Upper lobe of left lung (tissue), 6 donors: ENCODE measurements at regions not wholly inside any gene's neighbourhood (a gene's known extent, or its start where the extent isn't known, plus 50 kb on each side); places are given as distances from the start of the nearest gene placed in this dataset.

Experiments
- ATAC-seq, 2 donors: fragments of 200-7000 bp; cut with Tn5 transposase; one replicate each; pipeline ENCODE4 v1.9.1; 2022; ENCODE audit warnings: mild to moderate bottlenecking in 2 of 2, moderate library complexity in 2 of 2; ENCODE audit not compliant: low FRiP score in 2 of 2
- DNase-seq, 2 donors: peaks; one replicate each; pipeline ENCODE4 v3.0.0-alpha.2; 2019 to 2020
- H3K27ac ChIP-seq, 4 donors: fragments of 200-600 bp; sonication (generic); one replicate each; pipeline ENCODE4 v1.5.1; 2016 to 2019
- H3K27me3 ChIP-seq, 4 donors: fragments of 200-600 bp; sonication (generic); one replicate each; pipeline ENCODE4 v1.5.1; 2017 to 2019
- H3K36me3 ChIP-seq, 4 donors: fragments of 200-600 bp; sonication (generic); one replicate each; pipeline ENCODE4 v1.5.1; 2016 to 2019
- H3K4me1 ChIP-seq, 4 donors: fragments of 200-600 bp; sonication (generic); one replicate each; pipeline ENCODE4 v1.5.1; 2018 to 2019
- H3K4me3 ChIP-seq, 4 donors: fragments of 200-600 bp; sonication (generic); one replicate each; pipeline ENCODE4 v1.5.1; 2017 to 2019; ENCODE audit warnings: mild to moderate bottlenecking in 2 of 4, moderate library complexity in 1 of 4
- H3K9me3 ChIP-seq, 4 donors: fragments of 200-600 bp; sonication (generic); one replicate each; pipeline ENCODE4 v1.5.1; 2018 to 2019
- EP300 ChIP-seq, 4 donors: sonication (generic); formaldehyde crosslinking; IDR thresholded peaks; one replicate each; pipeline ENCODE4 v1.5.1; 2017; ENCODE audit warnings: antibody characterized with exemption in 4 of 4, control low read depth in 2 of 4
- POLR2A ChIP-seq, 4 donors: fragments of 450-650 bp; IDR thresholded peaks; one replicate each; pipeline ENCODE4 v1.5.1; 2016 to 2017; ENCODE audit warnings: antibody characterized with exemption in 4 of 4, mild to moderate bottlenecking in 2 of 4
- POLR2AphosphoS5 ChIP-seq, 2 donors: sonication (generic); formaldehyde crosslinking; IDR thresholded peaks; one replicate each; pipeline ENCODE4 v1.5.1; 2017; ENCODE audit warnings: antibody characterized with exemption in 2 of 2
- WGBS, 2 donors: methylation state at CpG; one replicate each; pipeline ENCODE4 v1.1.5; 2017 to 2018; 5-methylcytosine and 5-hydroxymethylcytosine counted together
- TF ChIP-seq, protein P1 (sequence below), 6 experiments: fragments of 450-650 bp in 4 of 6; fragments of 200-600 bp in 2 of 6; sonication (generic) in 2 of 6; IDR thresholded peaks; one replicate each; pipeline ENCODE4 v1.5.1; 2016 to 2019; ENCODE audit warnings: antibody characterized with exemption in 6 of 6
- donor health status: DM: no; HTN: no; CAD: no; lungs with moderate emphysema.
- donor health status: DM: no; HTN: yes; CAD: no; lungs with severe emphysema.

DNA sequence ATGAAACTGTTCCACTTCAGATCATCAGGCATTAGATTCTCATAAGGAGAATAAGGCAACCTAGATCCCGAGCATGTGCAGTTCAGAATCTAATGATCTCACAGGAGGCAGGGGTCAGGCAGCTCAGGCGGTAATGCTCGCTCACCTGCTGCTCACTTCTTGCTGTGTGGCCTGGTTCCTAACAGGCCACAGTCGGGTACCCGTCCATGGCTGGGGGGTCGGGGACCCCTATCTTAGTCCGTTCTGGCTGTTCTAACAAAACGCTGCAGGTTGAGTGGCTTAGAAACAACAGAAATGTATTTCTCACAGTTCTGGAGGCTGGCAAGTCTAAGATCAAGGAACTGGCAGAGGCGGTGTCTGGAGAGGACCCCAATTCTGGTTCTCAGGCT is 79.2 kb downstream of the ASB1 start:
- Histone ChIP-seq H3K36me3 (no peaks in the 10 kb centered on the region), H3K4me1 (no peaks in the 10 kb centered on the region), H3K27ac (no peak overlapping the region), H3K27me3 (no peaks in the 10 kb centered on the region), H3K9me3 (no peaks in the 10 kb centered on the region), H3K4me3 (no peak overlapping the region)
- TF ChIP-seq, protein P1, sequence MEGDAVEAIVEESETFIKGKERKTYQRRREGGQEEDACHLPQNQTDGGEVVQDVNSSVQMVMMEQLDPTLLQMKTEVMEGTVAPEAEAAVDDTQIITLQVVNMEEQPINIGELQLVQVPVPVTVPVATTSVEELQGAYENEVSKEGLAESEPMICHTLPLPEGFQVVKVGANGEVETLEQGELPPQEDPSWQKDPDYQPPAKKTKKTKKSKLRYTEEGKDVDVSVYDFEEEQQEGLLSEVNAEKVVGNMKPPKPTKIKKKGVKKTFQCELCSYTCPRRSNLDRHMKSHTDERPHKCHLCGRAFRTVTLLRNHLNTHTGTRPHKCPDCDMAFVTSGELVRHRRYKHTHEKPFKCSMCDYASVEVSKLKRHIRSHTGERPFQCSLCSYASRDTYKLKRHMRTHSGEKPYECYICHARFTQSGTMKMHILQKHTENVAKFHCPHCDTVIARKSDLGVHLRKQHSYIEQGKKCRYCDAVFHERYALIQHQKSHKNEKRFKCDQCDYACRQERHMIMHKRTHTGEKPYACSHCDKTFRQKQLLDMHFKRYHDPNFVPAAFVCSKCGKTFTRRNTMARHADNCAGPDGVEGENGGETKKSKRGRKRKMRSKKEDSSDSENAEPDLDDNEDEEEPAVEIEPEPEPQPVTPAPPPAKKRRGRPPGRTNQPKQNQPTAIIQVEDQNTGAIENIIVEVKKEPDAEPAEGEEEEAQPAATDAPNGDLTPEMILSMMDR (IDR thresholded peaks at IDR 0.05), result no peak
- TF ChIP-seq EP300 (IDR thresholded peaks at IDR 0.05) (no peak), POLR2AphosphoS5 (IDR thresholded peaks at IDR 0.05) (no peak), POLR2A (IDR thresholded peaks at IDR 0.05) (no peak)
- WGBS, 2 donors, result 71 to 89% methylated on average over 9 of the region's 9 CpGs
- DNase-seq, result no peak
- no peak for ATAC-seq

DNA sequence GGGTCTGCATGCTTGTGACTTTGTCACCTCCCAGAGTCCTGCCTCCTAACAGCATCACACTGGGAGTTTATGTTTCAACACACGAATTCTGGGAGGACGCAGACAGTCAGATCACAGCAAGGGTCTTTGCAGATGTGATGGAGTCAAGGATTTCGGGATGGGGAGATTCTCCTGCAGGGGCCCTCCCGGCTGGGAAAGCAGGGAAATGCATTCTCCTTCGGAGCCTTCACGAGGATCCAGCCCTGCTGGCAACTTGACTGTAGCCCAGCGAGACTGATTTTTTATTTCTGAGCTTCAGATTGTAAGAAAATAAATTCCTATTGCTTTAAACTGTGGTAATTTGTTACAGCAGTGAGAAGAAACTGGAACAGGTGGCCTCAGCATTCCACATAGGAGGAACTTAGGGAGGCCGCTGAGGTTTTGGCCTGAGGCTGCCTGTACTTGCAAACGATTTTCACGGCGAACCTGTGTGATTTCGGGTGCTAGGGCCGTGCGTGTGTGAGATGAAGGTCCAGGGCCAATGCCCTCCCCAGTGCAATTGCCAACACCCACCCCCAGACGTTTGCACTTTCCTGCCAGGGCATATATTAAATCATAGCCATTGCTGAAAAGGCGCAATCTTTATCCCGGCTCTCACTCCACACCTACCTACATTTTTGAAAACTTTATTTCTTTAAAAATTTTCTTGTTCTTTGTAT is 79.8 kb downstream of the ASB1 start:
- H3K27ac ChIP-seq, result no peak overlapping the region
- 80 to 87% methylated on average over 17 of the region's 17 CpGs for WGBS, 2 donors
- TF ChIP-seq EP300 (IDR thresholded peaks at IDR 0.05) (no peak), POLR2A (IDR thresholded peaks at IDR 0.05) (no peak), POLR2AphosphoS5 (IDR thresholded peaks at IDR 0.05) (no peak)
- TF ChIP-seq, protein P1 (IDR thresholded peaks at IDR 0.05), result no peak
- H3K36me3 ChIP-seq, result no peaks in the 10 kb centered on the region
- H3K4me1 ChIP-seq, result no peaks in the 10 kb centered on the region
- no peak overlapping the region for H3K4me3 ChIP-seq
- DNase-seq (peak in 1 of 2 donors; percentile 12), ATAC-seq (no peak)
- no peaks in the 10 kb centered on the region for H3K9me3 ChIP-seq
- H3K27me3 ChIP-seq, result no peaks in the 10 kb centered on the region

DNA sequence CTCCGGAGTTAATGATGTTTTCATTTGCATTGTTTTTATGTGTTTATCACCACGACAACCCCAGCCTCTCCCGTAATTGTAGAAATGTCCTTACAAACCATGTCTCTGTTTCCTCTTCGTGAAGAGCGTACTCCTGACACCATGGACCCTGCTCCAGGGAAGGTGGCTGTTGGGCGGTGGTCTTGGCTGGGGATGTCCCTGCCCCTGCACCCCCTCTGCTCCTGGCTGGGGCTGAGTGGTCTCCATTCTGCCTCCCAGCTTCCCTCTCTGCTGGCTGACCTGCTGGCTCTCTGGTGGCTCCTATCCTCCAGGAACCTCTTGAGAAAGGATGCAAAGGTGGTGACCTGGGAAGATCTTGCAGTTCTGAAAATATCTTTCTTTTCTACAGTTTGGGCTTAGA is 81.1 kb downstream of the ASB1 start:
- DNase-seq (no peak), ATAC-seq (no peak)
- no peaks in the 10 kb centered on the region for H3K4me1 ChIP-seq
- no peak overlapping the region for H3K4me3 ChIP-seq
- H3K9me3 ChIP-seq, result no peaks in the 10 kb centered on the region
- WGBS, 2 donors, result 75 to 85% methylated on average over 6 of the region's 6 CpGs
- no peak overlapping the region for H3K27ac ChIP-seq
- no peaks in the 10 kb centered on the region for H3K27me3 ChIP-seq
- no peak for TF ChIP-seq EP300 (IDR thresholded peaks at IDR 0.05)
- TF ChIP-seq, protein P1 (IDR thresholded peaks at IDR 0.05), result no peak
- TF ChIP-seq POLR2AphosphoS5 (IDR thresholded peaks at IDR 0.05), result no peak
- TF ChIP-seq POLR2A (IDR thresholded peaks at IDR 0.05), result no peak
- no peaks in the 10 kb centered on the region for H3K36me3 ChIP-seq

- H3K9me3 ChIP-seq, result no peaks in the 10 kb centered on the region
- H3K4me3 ChIP-seq, result no peak overlapping the region
- no peak for ATAC-seq
- no peak overlapping the region for H3K27ac ChIP-seq
- DNase-seq, result no peak
- no peaks in the 10 kb centered on the region for H3K27me3 ChIP-seq
- 83 to 86% methylated on average over 12 of the region's 12 CpGs for WGBS, 2 donors
- no peaks in the 10 kb centered on the region for H3K4me1 ChIP-seq
- TF ChIP-seq EP300 (IDR thresholded peaks at IDR 0.05), result no peak
- TF ChIP-seq, protein P1 (IDR thresholded peaks at IDR 0.05), result no peak
- TF ChIP-seq POLR2A (IDR thresholded peaks at IDR 0.05), result no peak
- TF ChIP-seq POLR2AphosphoS5 (IDR thresholded peaks at IDR 0.05), result no peak
- H3K36me3 ChIP-seq, result no peaks in the 10 kb centered on the region
Observed at GRCh38 chr2:238509151-238509835, 82.6 kb downstream of the ASB1 start.
